ENCODE measurements at regions not wholly inside any gene's neighbourhood (a gene's known extent, or its start where the extent isn't known, plus 50 kb on each side); places are given as distances from the start of the nearest gene placed in this dataset.

GRCh38 chr13:60754211-60755090 lies 357.4 kb downstream of the TDRD3 start:
- TF ChIP-seq CTCF (conservative IDR thresholded peaks at IDR 0.05): no peak
- no peak for TF ChIP-seq EZH2 (IDR thresholded peaks at IDR 0.05; ENCODE audit: low read depth)
